ENCODE measurements at regions not wholly inside any gene's neighbourhood (a gene's known extent, or its start where the extent isn't known, plus 50 kb on each side); places are given as distances from the start of the nearest gene placed in this dataset.

DNA sequence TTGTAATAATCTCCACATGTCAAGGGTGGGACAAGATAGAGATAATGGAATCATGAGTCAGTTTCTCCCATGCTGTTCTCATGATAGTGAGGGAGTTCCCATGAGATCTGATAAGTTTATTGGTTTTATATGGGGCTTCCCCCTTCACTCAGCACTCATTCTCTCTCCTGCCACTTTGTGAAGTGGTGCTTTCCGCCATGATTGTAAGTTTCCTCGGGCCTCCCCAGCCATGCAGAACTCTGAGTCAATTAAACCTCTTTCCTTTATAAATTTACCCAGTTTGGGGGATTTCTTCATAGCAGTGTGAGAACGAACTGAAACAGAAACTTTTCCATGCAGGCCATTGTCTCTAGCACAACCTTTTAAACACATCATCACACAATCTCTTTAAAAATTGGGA, 221.5 kb upstream of the BRINP3 start:
- DNase-seq, result no peak
- TF ChIP-seq POLR2A (IDR thresholded peaks at IDR 0.05), result no peak
- no peak for TF ChIP-seq POLR2AphosphoS5 (IDR thresholded peaks at IDR 0.05)
- TF ChIP-seq, protein P1, sequence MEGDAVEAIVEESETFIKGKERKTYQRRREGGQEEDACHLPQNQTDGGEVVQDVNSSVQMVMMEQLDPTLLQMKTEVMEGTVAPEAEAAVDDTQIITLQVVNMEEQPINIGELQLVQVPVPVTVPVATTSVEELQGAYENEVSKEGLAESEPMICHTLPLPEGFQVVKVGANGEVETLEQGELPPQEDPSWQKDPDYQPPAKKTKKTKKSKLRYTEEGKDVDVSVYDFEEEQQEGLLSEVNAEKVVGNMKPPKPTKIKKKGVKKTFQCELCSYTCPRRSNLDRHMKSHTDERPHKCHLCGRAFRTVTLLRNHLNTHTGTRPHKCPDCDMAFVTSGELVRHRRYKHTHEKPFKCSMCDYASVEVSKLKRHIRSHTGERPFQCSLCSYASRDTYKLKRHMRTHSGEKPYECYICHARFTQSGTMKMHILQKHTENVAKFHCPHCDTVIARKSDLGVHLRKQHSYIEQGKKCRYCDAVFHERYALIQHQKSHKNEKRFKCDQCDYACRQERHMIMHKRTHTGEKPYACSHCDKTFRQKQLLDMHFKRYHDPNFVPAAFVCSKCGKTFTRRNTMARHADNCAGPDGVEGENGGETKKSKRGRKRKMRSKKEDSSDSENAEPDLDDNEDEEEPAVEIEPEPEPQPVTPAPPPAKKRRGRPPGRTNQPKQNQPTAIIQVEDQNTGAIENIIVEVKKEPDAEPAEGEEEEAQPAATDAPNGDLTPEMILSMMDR (IDR thresholded peaks at IDR 0.05 in 8 of 11, conservative IDR thresholded peaks at IDR 0.05 in 3 of 11), result no peak
- intact Hi-C loops (cut with DNase I; ENCODE audit: low total_unique reads), result no loop called here

DNA sequence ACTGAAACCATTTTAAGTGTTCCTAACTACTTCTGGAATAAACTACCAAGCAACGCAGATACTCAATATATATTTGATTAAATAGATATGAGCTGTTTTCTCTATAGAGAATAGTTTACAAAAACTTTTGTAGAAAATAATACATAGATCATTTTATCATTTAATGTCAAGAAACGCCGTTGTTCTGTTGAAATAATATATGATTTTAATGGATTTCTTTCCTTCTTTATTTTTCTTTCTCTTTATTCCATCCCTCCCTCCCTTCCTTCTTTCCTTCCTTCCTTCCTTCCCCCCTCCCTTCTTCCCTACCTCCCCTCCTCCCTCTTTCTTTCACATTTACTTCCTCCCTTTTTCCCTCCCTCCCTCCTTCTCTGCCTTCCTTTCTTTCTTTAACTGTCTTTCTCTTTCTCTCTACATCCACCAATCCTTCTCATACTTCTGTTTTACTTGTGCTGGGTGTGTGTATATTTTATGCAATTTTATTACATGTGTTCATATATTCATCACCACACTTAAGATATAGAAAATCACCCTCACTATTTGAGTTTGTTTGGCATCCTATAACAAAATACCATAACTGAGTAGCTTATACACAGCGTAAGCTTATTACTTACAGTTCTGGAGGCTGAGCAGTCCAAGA, 230.9 kb upstream of the BRINP3 start:
- Histone ChIP-seq H3K27ac (no peak overlapping the region), H3K9me3 (peaks cover 0 to 5% (median 0%) of the 10 kb centered on the region in 8 donors), H3K4me1 (no peaks in the 10 kb centered on the region), H3K27me3 (replicated peaks in 1 of 7) (no peaks in the 10 kb centered on the region), H3K4me3 (no peak overlapping the region), H3K36me3 (no peaks in the 10 kb centered on the region)
- WGBS, 5 donors, result 78 to 91% (median 90%) methylated on average over 4 of the region's 4 CpGs
- no peak for TF ChIP-seq POLR2AphosphoS5 (IDR thresholded peaks at IDR 0.05)
- no peak for TF ChIP-seq POLR2A (IDR thresholded peaks at IDR 0.05)
- TF ChIP-seq, protein P1 (IDR thresholded peaks at IDR 0.05 in 8 of 11, conservative IDR thresholded peaks at IDR 0.05 in 3 of 11), result no peak
- DNase-seq, result no peak
- intact Hi-C loops (cut with DNase I; ENCODE audit: low total_unique reads), result no loop called here

More for the DNA sequence above, 221.5 kb upstream of the BRINP3 start:
- H3K9me3 ChIP-seq, result peaks cover 0 to 11% (median 0%) of the 10 kb centered on the region in 8 donors
- 66 to 80% (median 79%) methylated on average over 3 of the region's 3 CpGs for WGBS, 5 donors
- no peak overlapping the region for H3K27ac ChIP-seq
- no peaks in the 10 kb centered on the region for H3K36me3 ChIP-seq
- no peaks in the 10 kb centered on the region for H3K4me1 ChIP-seq
- no peak overlapping the region for H3K4me3 ChIP-seq
- no peaks in the 10 kb centered on the region for H3K27me3 ChIP-seq (replicated peaks in 1 of 7)

DNA sequence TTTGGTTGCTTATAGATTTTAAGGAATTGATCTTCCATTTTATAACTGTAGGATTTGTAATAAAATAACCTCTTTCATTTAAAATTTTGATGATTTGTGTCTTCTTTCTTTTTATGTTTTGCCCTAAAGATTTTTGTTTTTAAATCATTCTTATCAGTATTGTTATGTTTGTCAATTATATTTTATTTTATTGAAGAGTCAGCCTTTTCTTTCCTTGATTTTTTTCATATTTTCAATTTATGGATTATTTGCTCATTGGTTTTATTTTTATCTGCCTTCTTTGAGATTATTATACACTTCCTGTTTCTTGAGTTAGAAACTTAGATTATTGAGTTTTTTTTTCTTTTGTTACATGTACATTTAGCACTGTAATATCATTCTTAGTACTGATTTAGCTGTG, 233.4 kb upstream of the BRINP3 start:
- Histone ChIP-seq H3K4me1 (no peaks in the 10 kb centered on the region), H3K27me3 (replicated peaks in 1 of 7) (no peaks in the 10 kb centered on the region), H3K36me3 (no peaks in the 10 kb centered on the region), H3K27ac (no peak overlapping the region), H3K9me3 (peaks cover 0 to 5% (median 0%) of the 10 kb centered on the region in 8 donors), H3K4me3 (no peak overlapping the region)
- no peak for DNase-seq
- intact Hi-C loops (cut with DNase I; ENCODE audit: low total_unique reads), result no loop called here
- TF ChIP-seq POLR2A (IDR thresholded peaks at IDR 0.05) (no peak), POLR2AphosphoS5 (IDR thresholded peaks at IDR 0.05) (no peak)
- TF ChIP-seq, protein P1 (IDR thresholded peaks at IDR 0.05 in 8 of 11, conservative IDR thresholded peaks at IDR 0.05 in 3 of 11), result no peak

DNA sequence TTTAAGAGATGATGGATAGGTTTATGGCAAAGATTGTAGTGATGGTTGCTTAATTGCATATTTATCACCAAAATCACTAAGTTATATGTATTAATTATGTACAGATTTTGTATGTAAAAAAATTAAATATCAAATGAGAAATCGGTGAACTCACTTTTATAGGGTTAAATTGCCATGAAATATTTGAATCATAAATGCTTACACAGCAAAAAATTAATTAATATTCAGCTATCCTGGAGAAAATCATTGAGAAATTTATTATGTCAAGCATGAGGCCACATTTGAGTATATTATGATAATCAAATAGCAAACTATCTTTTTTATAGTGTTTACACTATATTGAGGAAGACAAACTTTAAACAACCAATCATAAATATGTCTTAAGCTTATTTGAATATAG, 239.4 kb upstream of the BRINP3 start:
- intact Hi-C loops (cut with DNase I; ENCODE audit: low total_unique reads), result no loop called here
- TF ChIP-seq POLR2A (IDR thresholded peaks at IDR 0.05), result no peak
- TF ChIP-seq POLR2AphosphoS5 (IDR thresholded peaks at IDR 0.05), result no peak
- TF ChIP-seq, protein P1 (IDR thresholded peaks at IDR 0.05 in 8 of 11, conservative IDR thresholded peaks at IDR 0.05 in 3 of 11), result no peak
- WGBS, 5 donors, result 51 to 75% (median 65%) methylated on average over 1 of the region's 1 CpG
- Histone ChIP-seq H3K36me3 (no peaks in the 10 kb centered on the region), H3K4me1 (no peaks in the 10 kb centered on the region), H3K9me3 (peaks cover 0 to 6% (median under 1%) of the 10 kb centered on the region in 8 donors), H3K4me3 (no peak overlapping the region), H3K27me3 (replicated peaks in 1 of 7) (no peaks in the 10 kb centered on the region), H3K27ac (no peak overlapping the region)
- no peak for DNase-seq
